H1 (cell line): ENCODE measurements at regions not wholly inside any gene's neighbourhood (a gene's known extent, or its start where the extent isn't known, plus 50 kb on each side); places are given as distances from the start of the nearest gene placed in this dataset.

ENCODE experiments used
- ATF3 ChIP-seq: IDR thresholded peaks from 2 replicates; pipeline ENCODE4 v1.6.1; 2011; ENCODE audit warnings: low read depth, mild to moderate bottlenecking, low read length; ENCODE audit not compliant: insufficient read depth
- CTCF ChIP-seq, 3 experiments: IDR thresholded peaks; 1 replicate in 2 of 3; 2 replicates in 1 of 3; pipeline versions ENCODE4 v1.5.1 to v1.6.1; 2011; ENCODE audit warnings: low read length in 3 of 3, mild to moderate bottlenecking in 3 of 3, inconsistent platforms in 2 of 3, low read depth in 1 of 3, moderate library complexity in 1 of 3; ENCODE audit not compliant: insufficient read depth in 1 of 3; ENCODE audit errors: control extremely low read depth in 1 of 3
- EZH2 ChIP-seq: fragments of 200-600 bp; sonication (generic); IDR thresholded peaks from 2 replicates; pipeline ENCODE4 v1.7.1; 2012; ENCODE audit warnings: low read depth, mild to moderate bottlenecking, moderate library complexity, low read length, inconsistent platforms; ENCODE audit not compliant: severe bottlenecking
- GABPA ChIP-seq: IDR thresholded peaks from 2 replicates; pipeline ENCODE4 v1.6.1; 2011; ENCODE audit warnings: mild to moderate bottlenecking, low read length, moderate library complexity, borderline replicate concordance; ENCODE audit not compliant: insufficient read depth
- NANOG ChIP-seq: IDR thresholded peaks from 2 replicates; pipeline ENCODE4 v1.6.1; 2011; ENCODE audit warnings: low read length, low read depth, mild to moderate bottlenecking, inconsistent platforms; ENCODE audit not compliant: insufficient read depth, poor library complexity, severe bottlenecking
- POLR2A ChIP-seq, 2 experiments: IDR thresholded peaks; 1 replicate in 1 of 2; 2 replicates in 1 of 2; pipeline ENCODE4 v1.6.1; 2011; ENCODE audit warnings: low read depth in 2 of 2, low read length in 2 of 2, mild to moderate bottlenecking in 2 of 2; ENCODE audit errors: control extremely low read depth in 1 of 2
- RAD21 ChIP-seq, 2 experiments: IDR thresholded peaks in 1 of 2; conservative IDR thresholded peaks in 1 of 2; 2 replicates each; pipeline ENCODE4 v1.6.1; 2011; ENCODE audit warnings: low read depth in 2 of 2, low read length in 2 of 2, improper control_type of control experiment in 1 of 2, inconsistent platforms in 1 of 2, mild to moderate bottlenecking in 1 of 2, moderate library complexity in 1 of 2
- SIN3A ChIP-seq, 2 experiments: IDR thresholded peaks in 1 of 2; conservative IDR thresholded peaks in 1 of 2; 2 replicates each; pipeline ENCODE4 v1.6.1; 2011 to 2012; ENCODE audit warnings: low read length in 2 of 2, improper control_type of control experiment in 1 of 2, low read depth in 1 of 2, mild to moderate bottlenecking in 1 of 2
- TCF12 ChIP-seq: IDR thresholded peaks from 2 replicates; pipeline ENCODE4 v1.6.1; 2011; ENCODE audit warnings: low read depth, mild to moderate bottlenecking, low read length

DNA sequence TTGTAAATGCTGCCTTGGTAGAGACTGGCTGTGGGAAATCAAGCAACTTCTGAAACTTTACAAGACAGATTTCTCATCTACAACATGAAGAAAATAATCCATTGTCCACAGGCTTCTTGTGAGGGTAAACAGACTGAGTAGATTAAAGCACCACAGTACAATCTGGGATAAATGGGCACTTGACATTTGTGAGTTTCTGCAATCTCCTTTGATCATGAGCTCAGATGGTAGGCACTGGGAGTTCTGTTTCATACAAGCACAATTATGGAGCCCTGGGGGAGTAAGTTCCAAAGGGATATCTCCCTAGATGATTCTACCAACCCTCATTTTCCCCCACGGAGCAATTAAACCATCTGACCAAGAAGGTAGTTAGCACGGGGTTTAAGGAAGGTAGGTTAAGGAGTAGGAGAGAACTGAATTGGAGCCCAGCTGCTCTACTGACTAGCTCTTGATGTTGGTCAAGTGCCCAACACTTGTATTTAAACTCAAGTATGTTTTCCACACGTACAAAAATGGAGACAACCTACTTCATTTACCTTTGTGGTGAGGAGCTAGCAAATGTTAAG, 479.5 kb upstream of the TNC start:
- no peak for TF ChIP-seq CTCF (IDR thresholded peaks at IDR 0.05; ENCODE audit: control extremely low read depth in 1 of 3, insufficient read depth in 1 of 3, low read depth in 1 of 3, low read length in 3 of 3)
- TF ChIP-seq ATF3 = no peak
- no peak for TF ChIP-seq TCF12
- no peak for TF ChIP-seq POLR2A (IDR thresholded peaks at IDR 0.05; ENCODE audit: control extremely low read depth in 1 of 2, low read depth in 2 of 2, low read length in 2 of 2)
- no peak for TF ChIP-seq EZH2
- no peak for TF ChIP-seq SIN3A (conservative IDR thresholded peaks at IDR 0.05 in 1 of 2, IDR thresholded peaks at IDR 0.05 in 1 of 2; ENCODE audit: low read depth in 1 of 2, low read length in 2 of 2)
- no peak for TF ChIP-seq GABPA
- TF ChIP-seq RAD21 (IDR thresholded peaks at IDR 0.05 in 1 of 2, conservative IDR thresholded peaks at IDR 0.05 in 1 of 2; ENCODE audit: low read depth in 2 of 2, low read length in 2 of 2) = no peak
- no peak for TF ChIP-seq NANOG
